ENCODE measurements at regions not wholly inside any gene's neighbourhood (a gene's known extent, or its start where the extent isn't known, plus 50 kb on each side); places are given as distances from the start of the nearest gene placed in this dataset.

DNA sequence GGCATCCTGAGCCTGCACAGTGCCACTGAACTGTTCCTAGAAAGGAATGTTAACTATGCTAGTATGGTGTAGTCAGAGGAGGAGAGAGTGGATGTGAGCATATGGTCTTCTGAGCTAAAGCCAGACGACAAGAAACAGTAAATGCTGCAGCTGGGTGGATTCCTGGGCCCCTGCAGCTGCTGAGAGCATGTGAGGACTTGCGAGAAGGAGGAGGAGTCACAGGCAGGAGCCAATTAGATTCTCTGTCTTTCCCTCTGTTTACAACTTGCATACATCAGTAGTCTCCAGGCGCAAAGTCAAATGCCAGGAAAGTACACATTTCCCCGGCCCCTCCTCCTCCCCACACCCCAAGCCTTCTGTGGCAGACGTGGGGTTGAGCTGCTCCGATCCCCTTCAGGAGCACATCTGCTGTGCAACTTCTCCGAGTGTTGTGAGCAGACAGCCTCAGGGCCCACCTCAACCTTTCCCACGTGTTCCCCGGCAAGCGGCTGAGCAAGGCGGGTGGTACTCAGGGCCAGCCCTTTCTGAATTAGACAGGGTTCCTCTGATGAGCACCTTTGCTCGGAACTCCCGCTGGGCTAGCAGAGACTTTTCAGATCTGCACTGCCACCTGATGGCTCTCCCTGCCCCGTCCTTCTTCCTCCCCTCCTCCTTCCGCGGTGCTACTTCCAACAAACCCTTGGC, 108.7 kb upstream of the ATP6AP2 start:
- TF ChIP-seq, protein P1, sequence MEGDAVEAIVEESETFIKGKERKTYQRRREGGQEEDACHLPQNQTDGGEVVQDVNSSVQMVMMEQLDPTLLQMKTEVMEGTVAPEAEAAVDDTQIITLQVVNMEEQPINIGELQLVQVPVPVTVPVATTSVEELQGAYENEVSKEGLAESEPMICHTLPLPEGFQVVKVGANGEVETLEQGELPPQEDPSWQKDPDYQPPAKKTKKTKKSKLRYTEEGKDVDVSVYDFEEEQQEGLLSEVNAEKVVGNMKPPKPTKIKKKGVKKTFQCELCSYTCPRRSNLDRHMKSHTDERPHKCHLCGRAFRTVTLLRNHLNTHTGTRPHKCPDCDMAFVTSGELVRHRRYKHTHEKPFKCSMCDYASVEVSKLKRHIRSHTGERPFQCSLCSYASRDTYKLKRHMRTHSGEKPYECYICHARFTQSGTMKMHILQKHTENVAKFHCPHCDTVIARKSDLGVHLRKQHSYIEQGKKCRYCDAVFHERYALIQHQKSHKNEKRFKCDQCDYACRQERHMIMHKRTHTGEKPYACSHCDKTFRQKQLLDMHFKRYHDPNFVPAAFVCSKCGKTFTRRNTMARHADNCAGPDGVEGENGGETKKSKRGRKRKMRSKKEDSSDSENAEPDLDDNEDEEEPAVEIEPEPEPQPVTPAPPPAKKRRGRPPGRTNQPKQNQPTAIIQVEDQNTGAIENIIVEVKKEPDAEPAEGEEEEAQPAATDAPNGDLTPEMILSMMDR (IDR thresholded peaks at IDR 0.05) = no peak
- TF ChIP-seq POLR2A (IDR thresholded peaks at IDR 0.05) = no peak
- TF ChIP-seq POLR2AphosphoS5 (IDR thresholded peaks at IDR 0.05) = no peak
- no peak for TF ChIP-seq EP300 (IDR thresholded peaks at IDR 0.05)

Data from suprapubic skin (tissue), 4 donors.